ENCODE measurements at regions not wholly inside any gene's neighbourhood (a gene's known extent, or its start where the extent isn't known, plus 50 kb on each side); places are given as distances from the start of the nearest gene placed in this dataset.
A peak's percentile ranks its signal among the peaks of the same experiment; 100 is the strongest.
"Not testable (repeated sequence)": the region's sequence is repeated elsewhere in the genome, so short reads cannot be mapped to it uniquely, and the experiment has no call there.

- DNase-seq, result not testable (repeated sequence)
Measured at GRCh38 chr3:171983685-171984084, 55.7 kb upstream of the FNDC3B start.

- DNase-seq, result peak; percentile 25
Measured at GRCh38 chr3:171984883-171985282, 54.5 kb upstream of the FNDC3B start.

- DNase-seq, result peak; percentile 20
Measured at GRCh38 chr3:171986176-171986575, 53.2 kb upstream of the FNDC3B start.

GRCh38 chr3:171986757-171987518 lies 52.4 kb upstream of the FNDC3B start:
- DNase-seq, result no peak

Measured in CD4-positive, alpha-beta T cell treated with Interleukin-15 for 1 hour (primary cell).